ENCODE measurements at regions not wholly inside any gene's neighbourhood (a gene's known extent, or its start where the extent isn't known, plus 50 kb on each side); places are given as distances from the start of the nearest gene placed in this dataset.

DNA sequence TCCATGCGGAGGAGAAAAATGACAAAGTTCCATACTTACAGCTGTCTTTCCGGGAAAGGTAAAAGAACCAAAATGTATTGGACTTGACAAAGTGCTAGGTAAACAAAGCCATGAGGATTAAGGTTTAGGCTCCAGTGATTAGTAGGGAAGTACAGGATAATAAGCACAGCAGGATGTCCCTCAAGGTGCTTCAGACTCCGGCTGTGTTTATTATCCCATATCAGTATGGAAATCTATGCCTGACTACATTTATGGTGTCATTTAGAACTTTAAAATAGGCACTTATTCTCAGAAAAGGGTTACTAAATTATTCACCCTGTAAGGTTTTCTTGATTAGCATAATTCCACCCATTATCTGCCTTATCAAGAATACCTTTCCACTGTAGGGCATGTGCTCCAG is 136.3 kb upstream of the CCDC68 start:
- no peak for DNase-seq

DNA sequence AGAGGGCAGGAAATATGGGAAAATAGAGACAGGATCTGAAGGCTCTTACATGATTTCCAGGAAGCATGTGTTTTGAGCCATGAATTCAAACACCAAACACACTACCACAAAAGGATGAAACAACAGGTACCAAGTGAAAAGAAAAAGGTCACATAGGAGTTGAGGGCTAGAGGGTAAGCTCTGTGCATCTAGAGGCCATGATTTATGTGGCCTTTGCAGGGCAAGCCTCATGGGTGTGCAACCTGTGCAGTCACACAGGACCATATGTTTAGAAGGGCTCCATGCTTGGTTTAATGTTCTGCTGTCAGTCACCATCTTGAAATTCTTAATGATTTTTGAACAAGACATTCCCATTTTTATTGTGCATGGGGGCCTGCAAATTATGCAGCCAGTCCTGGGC is 134.5 kb upstream of the CCDC68 start:
- no peak overlapping the region for H3K4me3 ChIP-seq
- ATAC-seq (no peak), DNase-seq (no peak)
- H3K27ac ChIP-seq = no peak overlapping the region
- intact Hi-C loops (cut with DNase I) = no loop called here
- H3K9me3 ChIP-seq = no peaks in the 10 kb centered on the region
- H3K36me3 ChIP-seq = no peaks in the 10 kb centered on the region
- no peak for TF ChIP-seq POLR2A (IDR thresholded peaks at IDR 0.05)
- TF ChIP-seq, protein P1, sequence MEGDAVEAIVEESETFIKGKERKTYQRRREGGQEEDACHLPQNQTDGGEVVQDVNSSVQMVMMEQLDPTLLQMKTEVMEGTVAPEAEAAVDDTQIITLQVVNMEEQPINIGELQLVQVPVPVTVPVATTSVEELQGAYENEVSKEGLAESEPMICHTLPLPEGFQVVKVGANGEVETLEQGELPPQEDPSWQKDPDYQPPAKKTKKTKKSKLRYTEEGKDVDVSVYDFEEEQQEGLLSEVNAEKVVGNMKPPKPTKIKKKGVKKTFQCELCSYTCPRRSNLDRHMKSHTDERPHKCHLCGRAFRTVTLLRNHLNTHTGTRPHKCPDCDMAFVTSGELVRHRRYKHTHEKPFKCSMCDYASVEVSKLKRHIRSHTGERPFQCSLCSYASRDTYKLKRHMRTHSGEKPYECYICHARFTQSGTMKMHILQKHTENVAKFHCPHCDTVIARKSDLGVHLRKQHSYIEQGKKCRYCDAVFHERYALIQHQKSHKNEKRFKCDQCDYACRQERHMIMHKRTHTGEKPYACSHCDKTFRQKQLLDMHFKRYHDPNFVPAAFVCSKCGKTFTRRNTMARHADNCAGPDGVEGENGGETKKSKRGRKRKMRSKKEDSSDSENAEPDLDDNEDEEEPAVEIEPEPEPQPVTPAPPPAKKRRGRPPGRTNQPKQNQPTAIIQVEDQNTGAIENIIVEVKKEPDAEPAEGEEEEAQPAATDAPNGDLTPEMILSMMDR (IDR thresholded peaks at IDR 0.05) = no peak
- H3K27me3 ChIP-seq = no peaks in the 10 kb centered on the region
- peaks cover 0 to 4% (median 0%) of the 10 kb centered on the region in 4 donors for H3K4me1 ChIP-seq

More for the DNA sequence above, 136.3 kb upstream of the CCDC68 start:
- WGBS (ENCODE audit: insufficient coverage, low coverage, low lambda C conversion rate, missing lambda C conversion rate) = 58% methylated on average over 3 of the region's 3 CpGs
- H3K27me3 ChIP-seq = no peaks in the 10 kb centered on the region
- no peaks in the 10 kb centered on the region for H3K36me3 ChIP-seq
- peaks cover 0 to 4% (median 0%) of the 10 kb centered on the region in 4 donors for H3K4me1 ChIP-seq
- H3K4me3 ChIP-seq = no peak overlapping the region
- intact Hi-C loops (cut with DNase I) = no loop called here
- ATAC-seq = no peak
- no peak overlapping the region for H3K27ac ChIP-seq
- TF ChIP-seq POLR2A (IDR thresholded peaks at IDR 0.05) = no peak
- TF ChIP-seq, protein P1 (IDR thresholded peaks at IDR 0.05) = no peak
- no peaks in the 10 kb centered on the region for H3K9me3 ChIP-seq

DNA sequence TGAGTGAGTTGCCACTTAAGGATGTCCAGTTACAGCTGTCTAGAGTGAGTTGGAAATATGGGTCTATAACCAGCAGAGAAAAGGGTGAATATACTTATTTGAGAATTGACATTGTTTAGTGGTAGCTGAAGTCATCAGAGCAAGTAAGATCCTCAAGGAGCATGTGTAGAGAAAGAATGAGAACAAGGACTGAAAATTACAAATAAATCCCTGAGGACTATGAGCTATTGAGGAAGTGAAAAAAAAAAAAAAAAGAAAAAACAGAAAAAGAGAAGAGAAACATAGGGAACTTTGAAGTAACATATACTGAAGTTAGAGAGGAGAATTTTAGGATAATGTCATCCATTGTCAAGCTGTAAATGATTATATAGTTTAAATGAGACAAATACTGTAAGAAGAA is 134.0 kb upstream of the CCDC68 start:
- no peak overlapping the region for H3K4me3 ChIP-seq
- no peaks in the 10 kb centered on the region for H3K27me3 ChIP-seq
- ATAC-seq = no peak
- no peak for DNase-seq
- no peak overlapping the region for H3K27ac ChIP-seq
- H3K9me3 ChIP-seq = no peaks in the 10 kb centered on the region
- peaks cover 0 to 4% (median 0%) of the 10 kb centered on the region in 4 donors for H3K4me1 ChIP-seq
- intact Hi-C loops (cut with DNase I) = no loop called here
- no peak for TF ChIP-seq POLR2A (IDR thresholded peaks at IDR 0.05)
- TF ChIP-seq, protein P1 (IDR thresholded peaks at IDR 0.05) = no peak
- H3K36me3 ChIP-seq = no peaks in the 10 kb centered on the region

DNA sequence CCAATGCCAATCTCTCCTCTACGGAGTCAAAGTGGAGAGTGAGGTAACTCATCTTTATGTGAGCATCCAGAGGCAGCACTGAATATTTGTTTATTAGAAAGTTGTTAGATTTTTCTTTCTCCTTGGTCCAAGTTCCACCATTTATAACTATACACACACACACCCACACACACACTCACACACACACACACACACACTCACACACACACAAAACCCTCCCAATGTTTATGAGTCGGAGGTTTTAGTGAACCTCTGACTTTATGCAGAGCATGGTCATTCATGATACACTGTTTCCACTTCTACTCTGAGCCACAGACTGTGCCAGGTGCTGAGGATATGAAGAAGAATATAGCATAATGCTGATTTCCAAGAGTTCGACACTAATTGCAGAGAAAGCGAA is 132.9 kb upstream of the CCDC68 start:
- no peak for TF ChIP-seq POLR2A (IDR thresholded peaks at IDR 0.05)
- TF ChIP-seq, protein P1 (IDR thresholded peaks at IDR 0.05) = no peak
- 76% methylated on average over 4 of the region's 4 CpGs for WGBS (ENCODE audit: insufficient coverage, low coverage, low lambda C conversion rate, missing lambda C conversion rate)
- Histone ChIP-seq H3K4me3 (no peak overlapping the region), H3K9me3 (no peaks in the 10 kb centered on the region), H3K4me1 (peaks cover 0 to 4% (median 0%) of the 10 kb centered on the region in 4 donors), H3K36me3 (no peaks in the 10 kb centered on the region), H3K27me3 (no peaks in the 10 kb centered on the region), H3K27ac (no peak overlapping the region)
- intact Hi-C loops (cut with DNase I) = no loop called here
- no peak for DNase-seq
- no peak for ATAC-seq

DNA sequence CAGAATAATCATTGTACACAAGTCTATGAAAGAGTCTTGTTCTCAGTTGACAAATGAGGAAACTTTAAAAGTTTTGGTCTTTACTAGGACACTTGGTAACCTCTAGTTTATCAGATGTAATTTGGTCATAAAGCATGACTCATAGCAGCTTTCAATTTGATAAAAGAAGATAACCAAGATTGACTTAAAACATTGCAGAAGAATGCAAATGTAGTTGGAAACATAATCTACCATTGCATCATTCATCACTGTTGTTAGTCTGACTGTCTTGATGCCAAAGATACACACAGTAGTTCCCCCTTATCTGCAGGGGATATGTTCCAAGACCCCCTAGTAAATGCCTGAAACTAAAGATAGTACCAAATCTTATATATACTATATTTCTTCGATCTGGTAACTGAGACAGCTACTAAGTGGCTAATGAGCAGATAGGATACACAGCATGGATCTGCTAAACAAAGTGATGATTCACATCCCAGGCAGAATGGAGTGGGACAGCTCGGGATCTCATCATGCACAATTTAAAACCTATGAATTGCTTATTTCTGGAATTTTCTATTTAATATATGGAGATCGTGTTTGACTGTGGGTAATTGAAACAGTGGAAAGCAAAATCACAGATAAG is 131.4 kb upstream of the CCDC68 start:
- H3K4me3 ChIP-seq = no peak overlapping the region
- H3K27ac ChIP-seq = no peak overlapping the region
- H3K9me3 ChIP-seq = no peaks in the 10 kb centered on the region
- 27% methylated on average over 3 of the region's 3 CpGs for WGBS (ENCODE audit: insufficient coverage, low coverage, low lambda C conversion rate, missing lambda C conversion rate)
- DNase-seq = no peak
- H3K27me3 ChIP-seq = no peaks in the 10 kb centered on the region
- intact Hi-C loops (cut with DNase I) = no loop called here
- TF ChIP-seq POLR2A (IDR thresholded peaks at IDR 0.05) = no peak
- TF ChIP-seq, protein P1 (IDR thresholded peaks at IDR 0.05) = no peak
- ATAC-seq = no peak
- H3K4me1 ChIP-seq = no peaks in the 10 kb centered on the region
- no peaks in the 10 kb centered on the region for H3K36me3 ChIP-seq

Measured in right lobe of liver (tissue), 6 donors.